ENCODE measurements at regions not wholly inside any gene's neighbourhood (a gene's known extent, or its start where the extent isn't known, plus 50 kb on each side); places are given as distances from the start of the nearest gene placed in this dataset.

DNA sequence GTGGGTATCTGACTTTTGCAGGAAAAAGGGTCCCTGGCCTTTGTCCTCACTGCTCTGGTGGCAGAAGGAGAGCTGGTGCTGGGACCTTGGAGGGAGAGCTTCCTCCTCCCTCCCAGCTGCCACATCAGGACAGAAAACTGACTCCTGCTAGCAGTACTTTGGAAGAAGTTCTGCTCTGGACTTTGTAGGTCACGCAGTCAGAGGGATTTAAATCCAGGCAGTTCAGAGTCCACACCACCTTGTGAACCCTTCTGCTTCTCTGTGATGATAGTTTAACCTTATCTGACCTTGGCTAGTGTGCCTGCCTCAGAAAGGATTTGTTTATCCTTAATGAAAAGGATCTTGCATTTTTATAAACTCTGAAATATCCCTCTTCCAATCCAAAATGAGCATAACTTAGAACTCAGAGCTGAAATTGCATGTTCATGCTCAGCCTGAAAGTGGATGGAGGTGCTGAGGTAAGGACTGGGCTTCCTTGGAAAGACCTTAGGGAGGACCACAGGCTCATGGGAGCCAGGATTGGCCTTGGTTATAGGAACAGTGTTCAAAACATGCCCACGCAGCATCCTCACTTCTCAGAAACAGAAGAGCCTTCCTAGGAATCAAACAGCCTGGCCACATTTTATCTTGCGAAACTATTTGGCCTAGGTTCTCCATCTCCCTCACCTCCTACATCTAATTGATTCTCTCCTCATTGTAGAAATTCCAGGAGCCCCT lies 123.9 kb upstream of the SASH1 start:
- TF ChIP-seq HOXA7 (CRISPR knock-in tag; IDR thresholded peaks at IDR 0.05) (no peak), POLR2AphosphoS2 (conservative IDR thresholded peaks at IDR 0.05; ENCODE audit: low read length) (no peak), CBX8 (IDR thresholded peaks at IDR 0.05) (no peak), MYC (IDR thresholded peaks at IDR 0.05; ENCODE audit: borderline replicate concordance, low read length) (no peak), SMC3 (IDR thresholded peaks at IDR 0.05) (no peak), POLR2A (IDR thresholded peaks at IDR 0.05; ENCODE audit: low read length) (no peak), KDM1A (IDR thresholded peaks at IDR 0.05; ENCODE audit: low read depth) (no peak), RAD21 (conservative IDR thresholded peaks at IDR 0.05 in 1 of 2, IDR thresholded peaks at IDR 0.05 in 1 of 2) (no peak), CBX2 (IDR thresholded peaks at IDR 0.05; ENCODE audit: borderline replicate concordance, low read depth) (no peak), CHD4 (IDR thresholded peaks at IDR 0.05; ENCODE audit: borderline replicate concordance) (no peak), FOSL2 (IDR thresholded peaks at IDR 0.05) (no peak), FOSL2 (CRISPR knock-in tag; IDR thresholded peaks at IDR 0.05) (no peak)
- TF ChIP-seq, protein P1, sequence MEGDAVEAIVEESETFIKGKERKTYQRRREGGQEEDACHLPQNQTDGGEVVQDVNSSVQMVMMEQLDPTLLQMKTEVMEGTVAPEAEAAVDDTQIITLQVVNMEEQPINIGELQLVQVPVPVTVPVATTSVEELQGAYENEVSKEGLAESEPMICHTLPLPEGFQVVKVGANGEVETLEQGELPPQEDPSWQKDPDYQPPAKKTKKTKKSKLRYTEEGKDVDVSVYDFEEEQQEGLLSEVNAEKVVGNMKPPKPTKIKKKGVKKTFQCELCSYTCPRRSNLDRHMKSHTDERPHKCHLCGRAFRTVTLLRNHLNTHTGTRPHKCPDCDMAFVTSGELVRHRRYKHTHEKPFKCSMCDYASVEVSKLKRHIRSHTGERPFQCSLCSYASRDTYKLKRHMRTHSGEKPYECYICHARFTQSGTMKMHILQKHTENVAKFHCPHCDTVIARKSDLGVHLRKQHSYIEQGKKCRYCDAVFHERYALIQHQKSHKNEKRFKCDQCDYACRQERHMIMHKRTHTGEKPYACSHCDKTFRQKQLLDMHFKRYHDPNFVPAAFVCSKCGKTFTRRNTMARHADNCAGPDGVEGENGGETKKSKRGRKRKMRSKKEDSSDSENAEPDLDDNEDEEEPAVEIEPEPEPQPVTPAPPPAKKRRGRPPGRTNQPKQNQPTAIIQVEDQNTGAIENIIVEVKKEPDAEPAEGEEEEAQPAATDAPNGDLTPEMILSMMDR (IDR thresholded peaks at IDR 0.05): no peak
